ENCODE measurements at regions not wholly inside any gene's neighbourhood (a gene's known extent, or its start where the extent isn't known, plus 50 kb on each side); places are given as distances from the start of the nearest gene placed in this dataset.

- TF ChIP-seq CTCF (IDR thresholded peaks at IDR 0.05) (no peak), USF2 (IDR thresholded peaks at IDR 0.05) (no peak), REST (IDR thresholded peaks at IDR 0.05) (no peak), POLR2A (IDR thresholded peaks at IDR 0.05; ENCODE audit: low read length) (no peak), SREBF2 (IDR thresholded peaks at IDR 0.05) (no peak), RCOR1 (IDR thresholded peaks at IDR 0.05; ENCODE audit: low read depth, low read length) (no peak), ZSCAN20 (CRISPR knock-in tag; IDR thresholded peaks at IDR 0.05) (no peak), RAD21 (conservative IDR thresholded peaks at IDR 0.05 in 1 of 2, IDR thresholded peaks at IDR 0.05 in 1 of 2) (no peak), MAFK (IDR thresholded peaks at IDR 0.05; ENCODE audit: partially characterized antibody) (no peak)
These were observed 558.8 kb downstream of the KCNT2 start for GRCh38 chr1:196049407-196049806.

All from A549 (cell line).